GM12865 (cell line): ENCODE measurements at regions not wholly inside any gene's neighbourhood (a gene's known extent, or its start where the extent isn't known, plus 50 kb on each side); places are given as distances from the start of the nearest gene placed in this dataset.

Experiments
- DNase-seq: peaks from one replicate; pipeline ENCODE4 v3.0.0; 2010; ENCODE audit warnings: low read depth
- H3K4me3 ChIP-seq: 2 replicates; pipeline ENCODE4 v1.5.1; 2011; ENCODE audit warnings: mild to moderate bottlenecking, low read depth, low read length, control low read depth
- TF ChIP-seq, protein P1 (sequence below): IDR thresholded peaks from 2 replicates; pipeline ENCODE4 v1.5.1; 2011; ENCODE audit warnings: low read length, control low read depth, low read depth, inconsistent platforms; ENCODE audit not compliant: insufficient read depth; ENCODE audit errors: missing control alignments

DNA sequence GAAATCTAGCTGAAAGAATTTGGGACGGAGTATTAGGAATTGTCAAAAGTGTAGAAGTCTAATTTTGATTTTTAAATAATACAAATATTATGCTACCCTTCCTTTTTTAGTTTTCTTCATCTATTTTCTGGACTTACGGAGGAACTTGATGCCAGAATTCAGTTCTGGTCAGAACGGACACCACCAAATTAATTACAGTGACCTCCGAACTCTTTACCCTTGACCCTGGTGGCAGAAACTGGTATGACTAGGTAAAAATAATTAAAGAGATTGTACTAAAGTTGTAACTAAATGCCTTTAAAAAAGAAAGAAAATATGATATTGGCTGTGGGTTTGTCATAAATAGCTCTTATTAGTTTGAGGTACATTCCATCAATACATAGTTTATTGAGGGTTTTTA is 751.1 kb upstream of the MAP3K7 start:
- DNase-seq: no peak
- no peak overlapping the region for H3K4me3 ChIP-seq
- TF ChIP-seq, protein P1, sequence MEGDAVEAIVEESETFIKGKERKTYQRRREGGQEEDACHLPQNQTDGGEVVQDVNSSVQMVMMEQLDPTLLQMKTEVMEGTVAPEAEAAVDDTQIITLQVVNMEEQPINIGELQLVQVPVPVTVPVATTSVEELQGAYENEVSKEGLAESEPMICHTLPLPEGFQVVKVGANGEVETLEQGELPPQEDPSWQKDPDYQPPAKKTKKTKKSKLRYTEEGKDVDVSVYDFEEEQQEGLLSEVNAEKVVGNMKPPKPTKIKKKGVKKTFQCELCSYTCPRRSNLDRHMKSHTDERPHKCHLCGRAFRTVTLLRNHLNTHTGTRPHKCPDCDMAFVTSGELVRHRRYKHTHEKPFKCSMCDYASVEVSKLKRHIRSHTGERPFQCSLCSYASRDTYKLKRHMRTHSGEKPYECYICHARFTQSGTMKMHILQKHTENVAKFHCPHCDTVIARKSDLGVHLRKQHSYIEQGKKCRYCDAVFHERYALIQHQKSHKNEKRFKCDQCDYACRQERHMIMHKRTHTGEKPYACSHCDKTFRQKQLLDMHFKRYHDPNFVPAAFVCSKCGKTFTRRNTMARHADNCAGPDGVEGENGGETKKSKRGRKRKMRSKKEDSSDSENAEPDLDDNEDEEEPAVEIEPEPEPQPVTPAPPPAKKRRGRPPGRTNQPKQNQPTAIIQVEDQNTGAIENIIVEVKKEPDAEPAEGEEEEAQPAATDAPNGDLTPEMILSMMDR: peak; percentile 16

DNA sequence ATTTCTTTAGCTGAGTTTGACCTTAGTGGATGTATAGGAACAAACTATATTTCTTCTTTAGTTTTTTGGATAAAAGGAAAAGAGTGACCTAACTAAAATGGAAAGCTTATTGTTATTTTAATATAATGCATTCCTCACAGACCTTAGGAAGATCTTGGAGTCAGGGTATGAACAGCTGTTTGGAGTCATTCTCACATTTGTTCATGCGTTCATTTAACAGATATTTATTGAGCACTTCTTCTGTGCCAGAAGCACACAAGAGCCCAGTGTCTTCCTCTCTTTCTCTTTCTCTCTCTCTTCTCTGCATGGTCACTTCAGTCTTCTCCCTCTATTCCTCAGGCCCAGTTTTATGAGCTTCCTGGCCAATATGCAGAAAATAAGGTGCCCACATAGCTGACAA is 744.0 kb upstream of the MAP3K7 start:
- no peak for DNase-seq
- TF ChIP-seq, protein P1: no peak
- no peak overlapping the region for H3K4me3 ChIP-seq

DNA sequence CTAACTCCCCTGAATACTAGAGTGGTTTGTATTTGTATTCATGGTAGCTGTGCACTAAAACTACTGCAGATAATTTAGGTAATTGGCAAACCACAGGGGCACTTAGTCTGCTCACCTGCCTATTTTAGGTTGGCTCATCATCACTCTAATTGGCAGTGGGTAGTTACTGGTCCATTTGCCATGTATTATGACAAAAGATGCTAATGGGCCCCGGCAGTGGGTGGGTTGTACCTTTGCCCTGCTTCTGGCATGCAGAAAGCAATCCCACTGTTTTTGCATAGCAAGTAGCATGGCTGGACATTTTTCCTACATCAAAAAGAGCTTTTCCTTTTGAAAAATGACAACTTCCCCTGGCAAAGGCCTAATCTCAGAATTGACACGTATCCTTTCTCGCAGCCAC is 741.4 kb upstream of the MAP3K7 start:
- DNase-seq: no peak
- TF ChIP-seq, protein P1: no peak
- no peak overlapping the region for H3K4me3 ChIP-seq

DNA sequence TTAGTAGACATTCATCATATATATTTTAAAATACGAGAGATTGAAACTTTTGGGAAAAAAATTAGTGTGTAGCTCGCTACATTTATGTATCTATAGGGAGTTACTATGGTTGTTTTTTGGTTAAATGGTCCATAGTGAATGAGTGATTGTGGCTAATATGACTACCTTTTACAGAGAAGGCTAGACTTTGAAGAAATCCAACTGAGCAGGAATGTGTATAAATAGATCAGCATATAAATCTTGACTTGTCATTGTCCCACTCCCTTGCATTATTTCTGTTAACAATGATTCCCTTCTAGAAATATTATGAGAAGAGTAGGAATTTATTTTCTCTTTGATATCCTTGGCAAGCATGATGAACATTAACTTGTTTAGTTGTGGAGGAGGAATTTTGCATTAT is 737.8 kb upstream of the MAP3K7 start:
- no peak for DNase-seq
- H3K4me3 ChIP-seq: no peak overlapping the region
- TF ChIP-seq, protein P1: no peak

DNA sequence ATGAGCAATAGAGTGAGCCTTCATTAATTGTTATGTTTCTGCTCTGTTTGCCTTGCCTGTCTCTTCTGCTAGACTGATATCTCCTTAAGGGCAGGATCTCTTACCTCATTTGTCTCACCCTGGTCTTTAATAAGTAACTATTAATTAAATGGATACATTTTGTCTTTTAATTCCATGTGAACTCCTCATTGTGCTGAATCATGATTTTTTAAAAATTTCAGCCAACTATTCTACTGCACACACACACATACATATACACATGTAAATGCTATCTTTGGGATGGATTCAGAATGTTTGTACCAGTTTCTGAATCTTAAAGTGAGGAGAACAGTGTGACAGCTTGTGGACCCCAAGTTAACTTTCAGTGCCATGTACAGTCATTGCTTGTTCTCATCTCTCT is 731.1 kb upstream of the MAP3K7 start:
- no peak overlapping the region for H3K4me3 ChIP-seq
- TF ChIP-seq, protein P1: no peak
- DNase-seq: no peak

DNA sequence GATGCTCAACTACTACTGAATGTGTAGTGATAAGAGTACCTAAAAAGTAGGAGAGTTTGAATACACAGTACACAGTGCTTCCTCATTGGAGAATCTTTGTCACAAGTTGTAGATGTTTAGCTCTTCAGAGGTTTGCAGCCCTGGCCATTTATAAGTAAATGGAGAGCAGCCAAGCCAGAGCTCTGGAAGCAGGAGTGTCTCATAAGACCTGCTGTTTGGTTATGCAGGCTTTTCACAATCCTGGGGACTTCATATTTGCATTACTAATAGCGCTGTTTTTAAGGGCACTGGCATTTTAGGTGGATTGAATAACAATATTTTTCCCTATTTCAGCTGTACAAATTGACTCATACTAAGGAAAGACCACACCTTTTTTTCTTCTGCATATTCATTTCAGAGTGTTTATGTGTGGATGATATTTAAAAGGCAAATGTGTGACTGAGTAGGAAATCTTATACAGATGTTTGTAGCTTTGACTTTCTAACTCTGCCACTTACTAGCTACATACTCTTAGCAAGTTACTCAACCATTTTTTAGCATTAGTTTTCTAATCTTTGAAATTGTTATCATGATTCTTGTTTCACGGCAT is 730.5 kb upstream of the MAP3K7 start:
- TF ChIP-seq, protein P1: no peak
- H3K4me3 ChIP-seq: no peak overlapping the region
- DNase-seq: no peak

DNA sequence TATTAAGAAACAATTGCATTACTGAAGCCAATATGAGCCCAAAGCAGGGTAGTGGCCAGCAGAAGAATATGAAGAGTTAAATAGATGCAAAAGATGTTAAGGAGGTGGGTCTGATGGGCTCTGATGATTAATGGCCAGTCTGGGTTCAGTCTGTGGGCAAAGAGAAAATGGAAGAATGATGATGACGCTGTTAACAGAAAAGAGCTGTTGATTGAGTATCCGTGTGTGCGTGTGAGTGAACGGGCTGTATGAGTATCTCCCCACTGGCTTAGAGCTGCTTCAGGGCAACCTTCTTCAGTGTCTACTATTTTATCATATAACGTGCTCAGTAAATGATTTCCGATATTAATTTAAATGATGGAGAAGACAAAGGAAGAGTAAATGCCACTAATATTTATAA is 723.3 kb upstream of the MAP3K7 start:
- TF ChIP-seq, protein P1: no peak
- no peak overlapping the region for H3K4me3 ChIP-seq
- DNase-seq: no peak
